ENCODE measurements at regions not wholly inside any gene's neighbourhood (a gene's known extent, or its start where the extent isn't known, plus 50 kb on each side); places are given as distances from the start of the nearest gene placed in this dataset.
"Not testable (repeated sequence)": the region's sequence is repeated elsewhere in the genome, so short reads cannot be mapped to it uniquely, and the experiment has no call there.

- H3K4me3 ChIP-seq (replicated peaks; ENCODE audit: low read depth, low read length) = no peak overlapping the region
- no peak for TF ChIP-seq CTCF (IDR thresholded peaks at IDR 0.05; ENCODE audit: low read depth, low read length, missing control alignments)
- DNase-seq (ENCODE audit: extremely low read depth, low read depth) = no peak
These were observed 66.1 kb upstream of the ANKRD10 start for GRCh38 chr13:110980921-110981320.

GRCh38 chr13:110979149-110979548, 64.3 kb upstream of the ANKRD10 start:
- not testable (repeated sequence) for DNase-seq (ENCODE audit: extremely low read depth, low read depth); H3K4me3 ChIP-seq (replicated peaks; ENCODE audit: low read depth, low read length)

- DNase-seq (ENCODE audit: extremely low read depth, low read depth) = no peak
- H3K4me3 ChIP-seq (replicated peaks; ENCODE audit: low read depth, low read length) = no peak overlapping the region
- TF ChIP-seq CTCF (IDR thresholded peaks at IDR 0.05; ENCODE audit: low read depth, low read length, missing control alignments) = no peak
These were observed 63.5 kb upstream of the ANKRD10 start for GRCh38 chr13:110978390-110978789.

GRCh38 chr13:110976785-110977184, 61.9 kb upstream of the ANKRD10 start:
- H3K4me3 ChIP-seq (replicated peaks; ENCODE audit: low read depth, low read length) = no peak overlapping the region
- TF ChIP-seq CTCF (IDR thresholded peaks at IDR 0.05; ENCODE audit: low read depth, low read length, missing control alignments) = no peak
- no peak for DNase-seq (ENCODE audit: extremely low read depth, low read depth)

GRCh38 chr13:110973007-110973700, 58.3 kb upstream of the ANKRD10 start:
- DNase-seq (ENCODE audit: extremely low read depth, low read depth) = no peak
- no peak overlapping the region for H3K4me3 ChIP-seq (replicated peaks; ENCODE audit: low read depth, low read length)
- no peak for TF ChIP-seq CTCF (IDR thresholded peaks at IDR 0.05; ENCODE audit: low read depth, low read length, missing control alignments)

- DNase-seq (ENCODE audit: extremely low read depth, low read depth) = no peak
- no peak overlapping the region for H3K4me3 ChIP-seq (replicated peaks; ENCODE audit: low read depth, low read length)
- TF ChIP-seq CTCF (IDR thresholded peaks at IDR 0.05; ENCODE audit: low read depth, low read length, missing control alignments) = no peak
These were observed 56.6 kb upstream of the ANKRD10 start for GRCh38 chr13:110971486-110971885.

- not testable (repeated sequence) for H3K4me3 ChIP-seq (replicated peaks; ENCODE audit: low read depth, low read length); DNase-seq (ENCODE audit: extremely low read depth, low read depth)
These were observed 52.4 kb upstream of the ANKRD10 start for GRCh38 chr13:110967156-110967855.

- no peak for DNase-seq (ENCODE audit: extremely low read depth, low read depth)
- TF ChIP-seq CTCF (IDR thresholded peaks at IDR 0.05; ENCODE audit: low read depth, low read length, missing control alignments) = no peak
- no peak overlapping the region for H3K4me3 ChIP-seq (replicated peaks; ENCODE audit: low read depth, low read length)
These were observed 50.9 kb upstream of the ANKRD10 start for GRCh38 chr13:110965755-110966134.

All from HFF-Myc (cell line).